Duodenal mucosa (tissue), 2 donors: ENCODE measurements at regions not wholly inside any gene's neighbourhood (a gene's known extent, or its start where the extent isn't known, plus 50 kb on each side); places are given as distances from the start of the nearest gene placed in this dataset.

Source experiments
- H3K27ac ChIP-seq: one replicate; pipeline ENCODE4 v1.7.0; 2013; ENCODE audit warnings: low read depth, low read length
- H3K27me3 ChIP-seq, 2 donors: one replicate each; pipeline ENCODE4 v1.7.0; 2013; ENCODE audit warnings: low read length in 2 of 2, control low read depth in 1 of 2; ENCODE audit not compliant: insufficient read depth in 2 of 2, control insufficient read depth in 1 of 2
- H3K36me3 ChIP-seq, 2 donors: one replicate each; pipeline ENCODE4 v1.7.0; 2013; ENCODE audit warnings: low read length in 2 of 2, control low read depth in 1 of 2; ENCODE audit not compliant: insufficient read depth in 2 of 2, control insufficient read depth in 1 of 2
- H3K4me1 ChIP-seq, 2 donors: one replicate each; pipeline ENCODE4 v1.7.0; 2013; ENCODE audit warnings: low read length in 2 of 2, control low read depth in 1 of 2; ENCODE audit not compliant: insufficient read depth in 2 of 2, control insufficient read depth in 1 of 2
- H3K4me3 ChIP-seq, 2 donors: one replicate each; pipeline ENCODE4 v1.7.0; 2013; ENCODE audit warnings: low read length in 2 of 2, low read depth in 1 of 2
- H3K9ac ChIP-seq, 2 donors: one replicate each; pipeline ENCODE4 v1.7.0; 2013; ENCODE audit warnings: low read length in 2 of 2, low read depth in 1 of 2
- H3K9me3 ChIP-seq, 2 donors: one replicate each; pipeline ENCODE4 v1.7.0; 2013; ENCODE audit warnings: low read length in 2 of 2, control low read depth in 1 of 2; ENCODE audit not compliant: control insufficient read depth in 1 of 2

DNA sequence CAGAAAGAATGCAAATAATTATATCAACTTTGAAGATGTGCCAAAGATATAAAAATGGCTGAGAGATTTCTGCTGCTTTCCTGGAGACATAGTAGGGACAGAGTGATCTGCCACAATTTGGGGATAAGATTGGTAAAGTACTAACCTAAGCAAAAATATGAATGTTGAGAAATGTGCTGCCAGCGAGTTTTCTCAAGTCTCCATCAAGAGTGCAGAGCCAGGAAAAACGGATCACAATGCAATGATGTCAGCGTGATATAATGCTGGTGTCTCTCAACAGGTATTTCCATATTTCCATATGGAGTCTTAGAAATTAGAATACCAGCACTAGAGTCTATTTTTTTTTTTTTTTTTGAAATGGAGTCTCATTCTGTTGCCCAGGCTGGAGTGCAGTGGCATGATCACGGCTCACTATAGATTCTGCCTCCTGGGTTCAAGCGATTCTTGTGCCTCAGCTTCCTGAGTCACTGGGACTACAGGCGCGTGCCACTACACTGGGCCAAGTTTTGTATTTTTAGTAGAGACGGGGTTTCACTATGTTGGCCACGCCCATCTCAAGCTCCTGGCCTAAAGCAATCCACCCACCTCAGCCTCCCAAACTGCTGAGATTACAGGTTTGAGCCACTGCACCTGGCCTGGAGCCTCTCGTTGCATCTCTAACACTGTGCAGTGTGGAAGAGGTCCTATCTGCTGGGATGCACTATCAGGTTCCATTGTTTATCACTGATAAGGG lies 893.5 kb downstream of the TRIML1 start:
- no peaks in the 10 kb centered on the region for H3K36me3 ChIP-seq
- H3K9me3 ChIP-seq, result no peaks in the 10 kb centered on the region
- H3K4me1 ChIP-seq, result no peaks in the 10 kb centered on the region
- no peak overlapping the region for H3K4me3 ChIP-seq
- H3K27me3 ChIP-seq, result no peaks in the 10 kb centered on the region
- no peak overlapping the region for H3K27ac ChIP-seq
- H3K9ac ChIP-seq, result no peak overlapping the region

DNA sequence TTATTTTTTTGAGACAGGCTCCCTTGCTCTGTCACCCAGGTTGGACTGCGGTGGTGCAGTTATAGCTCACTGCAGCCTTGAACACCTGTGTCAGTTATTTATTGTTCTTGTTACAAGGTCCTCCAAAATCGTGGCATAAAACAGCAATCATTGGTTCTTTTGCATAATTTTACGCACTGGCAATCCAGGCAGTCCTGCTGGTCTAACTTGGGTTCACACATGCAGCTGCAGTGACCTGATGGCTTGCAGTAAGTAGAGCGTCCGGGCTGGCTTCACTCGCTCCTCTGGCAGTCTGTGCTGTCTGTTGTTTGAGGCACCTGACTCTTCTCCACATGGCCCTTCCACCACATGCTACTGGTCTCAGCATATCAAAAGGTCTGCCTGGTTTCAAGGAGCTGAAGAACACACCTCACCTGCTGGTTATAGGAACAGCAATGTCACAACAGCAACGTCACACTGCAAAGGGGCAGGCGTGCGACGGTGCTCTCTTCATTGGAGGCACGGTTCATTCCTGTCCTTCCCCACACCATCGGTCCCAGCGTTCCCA lies 894.6 kb downstream of the TRIML1 start:
- Histone ChIP-seq H3K27me3 (no peaks in the 10 kb centered on the region), H3K36me3 (no peaks in the 10 kb centered on the region), H3K9ac (no peak overlapping the region), H3K9me3 (no peaks in the 10 kb centered on the region), H3K4me3 (no peak overlapping the region), H3K4me1 (no peaks in the 10 kb centered on the region), H3K27ac (no peak overlapping the region)

DNA sequence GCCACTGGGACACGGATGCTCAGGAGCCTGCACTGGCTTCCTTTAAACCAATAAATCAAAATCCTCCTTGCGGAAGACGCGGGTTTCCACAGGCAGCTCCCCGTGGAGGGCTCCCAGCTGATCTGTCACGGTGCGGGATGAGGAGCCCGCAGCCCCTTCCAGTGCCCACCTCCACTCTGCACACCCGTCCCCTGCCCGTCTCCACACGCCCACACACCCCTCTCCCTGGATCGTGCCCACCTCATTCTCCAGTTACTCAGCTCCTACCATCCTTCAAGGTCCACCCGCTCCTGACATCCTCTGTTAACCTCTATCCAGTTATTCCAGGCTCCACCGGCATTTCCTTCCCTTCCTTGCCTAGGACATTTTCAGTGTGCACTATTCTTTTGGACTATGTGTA lies 895.9 kb downstream of the TRIML1 start:
- Histone ChIP-seq H3K27ac (no peak overlapping the region), H3K9ac (no peak overlapping the region), H3K27me3 (no peaks in the 10 kb centered on the region), H3K4me1 (no peaks in the 10 kb centered on the region), H3K36me3 (no peaks in the 10 kb centered on the region), H3K9me3 (no peaks in the 10 kb centered on the region), H3K4me3 (no peak overlapping the region)

DNA sequence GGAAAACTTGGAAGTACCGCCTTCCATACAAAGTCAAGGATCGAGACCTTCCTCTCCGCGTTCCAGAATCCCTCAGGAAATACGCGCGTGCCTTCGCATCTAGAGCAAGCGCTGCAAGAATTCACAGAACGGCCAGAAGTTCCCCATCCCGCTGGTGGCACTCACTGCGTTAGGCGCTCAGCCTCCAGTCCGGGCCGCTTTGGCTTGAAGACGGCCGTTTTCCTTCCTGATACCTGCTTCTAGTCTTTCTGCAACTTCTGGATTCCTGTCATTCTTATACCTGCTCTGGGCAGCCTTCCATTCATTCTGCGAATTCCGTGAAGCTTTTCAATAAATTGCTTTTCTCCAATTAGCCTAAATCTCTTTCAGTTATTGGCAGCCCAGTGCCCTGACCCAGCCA lies 896.4 kb downstream of the TRIML1 start:
- H3K4me3 ChIP-seq, result no peak overlapping the region
- H3K36me3 ChIP-seq, result no peaks in the 10 kb centered on the region
- H3K9me3 ChIP-seq, result no peaks in the 10 kb centered on the region
- no peaks in the 10 kb centered on the region for H3K4me1 ChIP-seq
- H3K27me3 ChIP-seq, result no peaks in the 10 kb centered on the region
- H3K9ac ChIP-seq, result no peak overlapping the region
- no peak overlapping the region for H3K27ac ChIP-seq

DNA sequence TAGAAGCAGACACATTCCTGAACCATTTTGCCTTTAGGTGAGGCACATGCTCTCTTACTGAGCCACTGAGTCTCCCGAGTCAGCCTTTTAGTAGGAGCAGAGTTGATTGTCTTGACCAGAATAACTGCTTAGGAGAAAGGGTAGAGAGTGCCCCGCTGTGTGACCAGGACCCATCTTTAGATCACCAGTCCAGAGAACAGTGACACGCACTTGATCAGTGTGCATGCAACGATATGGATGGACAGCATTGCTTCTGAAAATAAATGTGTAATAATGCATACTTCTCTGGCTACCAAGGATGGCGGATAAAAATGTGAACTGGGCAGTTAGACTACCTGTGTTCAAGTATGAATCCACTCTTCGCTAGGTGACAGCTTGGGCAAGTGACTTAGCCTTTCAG lies 897.7 kb downstream of the TRIML1 start:
- Histone ChIP-seq H3K9ac (no peak overlapping the region), H3K9me3 (no peaks in the 10 kb centered on the region), H3K36me3 (no peaks in the 10 kb centered on the region), H3K27me3 (no peaks in the 10 kb centered on the region), H3K27ac (no peak overlapping the region), H3K4me1 (no peaks in the 10 kb centered on the region), H3K4me3 (no peak overlapping the region)

DNA sequence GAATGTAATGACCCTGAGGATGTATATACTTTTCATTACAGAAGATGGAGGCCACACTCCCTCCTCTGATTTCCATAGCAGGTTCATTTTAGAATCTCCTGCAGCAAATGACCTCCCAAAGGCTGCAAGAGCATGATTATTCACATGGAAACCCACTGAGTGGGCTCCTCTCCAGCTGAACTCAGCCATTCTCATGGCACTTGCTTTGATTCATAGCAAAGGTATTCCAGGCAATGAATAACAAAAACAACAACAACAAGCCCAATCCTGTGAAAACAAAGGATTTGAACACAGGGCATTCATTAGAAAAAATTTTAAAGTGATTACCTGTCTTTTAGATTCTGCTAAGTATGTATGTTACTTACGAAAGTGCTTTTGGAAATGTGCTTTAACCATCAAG lies 894.0 kb upstream of the FRG1 start:
- Histone ChIP-seq H3K4me1 (no peaks in the 10 kb centered on the region), H3K4me3 (no peak overlapping the region), H3K9me3 (no peaks in the 10 kb centered on the region), H3K27ac (no peak overlapping the region), H3K36me3 (no peaks in the 10 kb centered on the region), H3K9ac (no peak overlapping the region), H3K27me3 (no peaks in the 10 kb centered on the region)

DNA sequence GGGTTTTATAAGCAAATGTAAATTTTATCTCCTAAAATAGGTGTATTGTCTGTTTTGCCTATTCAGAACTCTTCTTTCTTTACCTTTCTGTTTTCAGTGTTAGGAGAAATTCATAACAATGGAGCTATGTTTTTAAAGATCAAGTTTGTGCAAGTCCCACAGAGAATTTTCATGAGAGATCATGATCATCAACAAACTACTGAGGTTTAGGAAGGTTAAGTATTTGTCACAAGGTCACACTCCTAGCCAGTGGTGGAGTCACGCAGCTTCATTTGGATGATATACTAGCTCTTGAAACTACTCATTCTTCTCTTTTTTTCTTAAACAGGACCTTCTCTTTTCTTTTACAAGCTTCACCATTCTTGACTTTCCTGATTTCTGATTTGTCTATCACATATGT lies 892.6 kb upstream of the FRG1 start:
- no peak overlapping the region for H3K4me3 ChIP-seq
- no peaks in the 10 kb centered on the region for H3K4me1 ChIP-seq
- H3K27me3 ChIP-seq, result no peaks in the 10 kb centered on the region
- no peak overlapping the region for H3K9ac ChIP-seq
- no peak overlapping the region for H3K27ac ChIP-seq
- no peaks in the 10 kb centered on the region for H3K36me3 ChIP-seq
- no peaks in the 10 kb centered on the region for H3K9me3 ChIP-seq

DNA sequence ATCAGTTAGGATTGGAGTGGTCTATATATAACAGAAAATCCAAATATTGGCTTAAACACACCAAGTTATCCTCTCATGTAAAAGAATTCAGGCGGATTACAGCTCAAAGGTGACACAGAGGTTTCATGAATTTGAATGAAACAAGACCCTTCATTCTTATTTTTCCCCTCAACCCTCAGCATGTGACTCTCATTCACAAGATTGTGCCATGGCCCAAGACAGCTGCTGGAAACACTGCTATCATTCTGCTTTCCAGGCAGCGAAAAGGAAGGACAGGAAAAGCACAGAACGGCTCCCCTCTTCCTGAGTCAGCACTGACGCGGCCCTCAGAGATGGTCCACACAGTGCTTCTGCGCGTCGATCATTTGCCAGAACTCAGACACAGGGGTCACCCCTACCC lies 891.0 kb upstream of the FRG1 start:
- Histone ChIP-seq H3K4me1 (no peaks in the 10 kb centered on the region), H3K4me3 (no peak overlapping the region), H3K9ac (no peak overlapping the region), H3K9me3 (no peaks in the 10 kb centered on the region), H3K36me3 (no peaks in the 10 kb centered on the region), H3K27ac (no peak overlapping the region), H3K27me3 (no peaks in the 10 kb centered on the region)

DNA sequence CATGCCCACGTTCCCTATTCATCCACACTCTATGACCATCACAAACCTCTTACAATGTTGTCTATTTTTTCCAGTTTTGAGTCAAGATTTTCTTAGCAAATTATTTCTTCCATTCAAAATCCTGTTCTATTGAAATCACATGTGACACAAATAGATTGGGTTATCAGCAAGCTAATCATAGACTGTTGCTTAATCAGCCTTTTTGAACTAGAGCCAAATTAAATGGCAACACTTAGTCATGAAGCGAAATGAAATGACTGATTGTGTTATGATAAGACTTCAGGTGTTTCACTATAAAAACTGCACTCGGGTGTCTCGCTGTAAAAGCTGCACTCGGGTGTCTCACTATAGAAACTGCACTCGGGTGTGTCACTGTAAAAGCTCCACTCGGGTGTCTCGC lies 890.0 kb upstream of the FRG1 start:
- Histone ChIP-seq H3K36me3 (no peaks in the 10 kb centered on the region), H3K4me1 (no peaks in the 10 kb centered on the region), H3K9ac (no peak overlapping the region), H3K4me3 (peak overlapping the region; percentile 43 to 48), H3K9me3 (no peaks in the 10 kb centered on the region), H3K27ac (no peak overlapping the region), H3K27me3 (no peaks in the 10 kb centered on the region)

DNA sequence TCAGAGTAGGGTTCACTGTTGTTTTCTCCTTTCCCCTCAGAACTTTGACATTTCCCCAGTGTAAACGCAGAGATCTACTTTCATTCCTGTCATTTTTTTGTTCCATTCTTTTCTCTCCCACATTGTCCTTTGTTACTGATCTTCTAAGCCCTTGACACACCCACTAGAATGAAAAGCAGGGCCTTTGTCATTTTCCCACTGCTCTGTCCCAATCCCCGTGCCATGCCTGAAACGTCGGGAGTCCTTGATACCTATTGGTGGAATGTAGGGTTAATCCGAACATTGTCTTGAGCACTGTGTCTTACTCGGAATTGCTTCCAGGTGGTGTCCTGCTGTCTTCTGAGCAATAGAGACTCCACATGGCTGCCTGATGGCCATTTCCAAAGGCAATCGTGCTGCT lies 887.1 kb upstream of the FRG1 start:
- Histone ChIP-seq H3K9ac (no peak overlapping the region), H3K27me3 (no peaks in the 10 kb centered on the region), H3K9me3 (no peaks in the 10 kb centered on the region), H3K4me3 (no peak overlapping the region), H3K27ac (no peak overlapping the region), H3K4me1 (no peaks in the 10 kb centered on the region), H3K36me3 (no peaks in the 10 kb centered on the region)
